ENCODE measurements at regions not wholly inside any gene's neighbourhood (a gene's known extent, or its start where the extent isn't known, plus 50 kb on each side); places are given as distances from the start of the nearest gene placed in this dataset.

- H3K4me3 ChIP-seq (ENCODE audit: low read depth, low read length): no peak overlapping the region
- no peak for DNase-seq (ENCODE audit: low read depth)
- TF ChIP-seq CTCF (IDR thresholded peaks at IDR 0.05; ENCODE audit: insufficient read depth, low read depth, low read length): no peak
Observed at GRCh38 chr5:97436405-97436804, 253.4 kb upstream of the RIOK2 start.

GRCh38 chr5:97443740-97444139 lies 260.7 kb upstream of the RIOK2 start:
- no peak for TF ChIP-seq CTCF (IDR thresholded peaks at IDR 0.05; ENCODE audit: insufficient read depth, low read depth, low read length)
- no peak overlapping the region for H3K4me3 ChIP-seq (ENCODE audit: low read depth, low read length)
- no peak for DNase-seq (ENCODE audit: low read depth)

- no peak overlapping the region for H3K4me3 ChIP-seq (ENCODE audit: low read depth, low read length)
- DNase-seq (ENCODE audit: low read depth): no peak
- no peak for TF ChIP-seq CTCF (IDR thresholded peaks at IDR 0.05; ENCODE audit: insufficient read depth, low read depth, low read length)
Observed at GRCh38 chr5:97449172-97449571, 266.1 kb upstream of the RIOK2 start.

GRCh38 chr5:97452646-97453045 lies 269.6 kb upstream of the RIOK2 start:
- DNase-seq (ENCODE audit: low read depth): no peak
- TF ChIP-seq CTCF (IDR thresholded peaks at IDR 0.05; ENCODE audit: insufficient read depth, low read depth, low read length): no peak
- H3K4me3 ChIP-seq (ENCODE audit: low read depth, low read length): no peak overlapping the region

- H3K4me3 ChIP-seq (ENCODE audit: low read depth, low read length): no peak overlapping the region
- no peak for TF ChIP-seq CTCF (IDR thresholded peaks at IDR 0.05; ENCODE audit: insufficient read depth, low read depth, low read length)
- DNase-seq (ENCODE audit: low read depth): no peak
Observed at GRCh38 chr5:97453263-97453662, 270.2 kb upstream of the RIOK2 start.

GRCh38 chr5:97454015-97454414 lies 271.0 kb upstream of the RIOK2 start:
- DNase-seq (ENCODE audit: low read depth): no peak
- H3K4me3 ChIP-seq (ENCODE audit: low read depth, low read length): no peak overlapping the region
- TF ChIP-seq CTCF (IDR thresholded peaks at IDR 0.05; ENCODE audit: insufficient read depth, low read depth, low read length): no peak

GRCh38 chr5:97455996-97456395 lies 272.9 kb upstream of the RIOK2 start:
- DNase-seq (ENCODE audit: low read depth): no peak
- no peak for TF ChIP-seq CTCF (IDR thresholded peaks at IDR 0.05; ENCODE audit: insufficient read depth, low read depth, low read length)
- no peak overlapping the region for H3K4me3 ChIP-seq (ENCODE audit: low read depth, low read length)

Data from fibroblast of villous mesenchyme (primary cell).